GM23248 (cell line): ENCODE measurements at regions not wholly inside any gene's neighbourhood (a gene's known extent, or its start where the extent isn't known, plus 50 kb on each side); places are given as distances from the start of the nearest gene placed in this dataset.

Experiments used
- DNase-seq: peaks from one replicate; pipeline ENCODE4 v3.0.0-alpha.2; 2015
- H2AFZ ChIP-seq: fragments of 200-600 bp; sonication (generic); 2 replicates; pipeline ENCODE4 v1.6.1; 2016; ENCODE audit warnings: antibody characterized with exemption
- H3F3A ChIP-seq: fragments of 200-600 bp; sonication (generic); 2 replicates; pipeline ENCODE4 v1.6.1; 2016; ENCODE audit warnings: mild to moderate bottlenecking, antibody characterized with exemption, mixed run types; ENCODE audit not compliant: insufficient read depth
- H3K27ac ChIP-seq: fragments of 200-600 bp; sonication (generic); 2 replicates; pipeline ENCODE4 v1.5.1; 2016; ENCODE audit warnings: mild to moderate bottlenecking
- H3K27me3 ChIP-seq: fragments of 200-600 bp; sonication (generic); replicated peaks from 2 replicates; pipeline ENCODE4 v1.6.1; 2016; ENCODE audit warnings: mild to moderate bottlenecking; ENCODE audit not compliant: insufficient read depth
- H3K36me3 ChIP-seq: fragments of 200-600 bp; sonication (generic); 2 replicates; pipeline ENCODE4 v1.6.1; 2016; ENCODE audit warnings: low read depth, mild to moderate bottlenecking
- H3K4me1 ChIP-seq: fragments of 200-600 bp; sonication (generic); 2 replicates; pipeline ENCODE4 v1.6.1; 2016; ENCODE audit warnings: mild to moderate bottlenecking; ENCODE audit not compliant: insufficient read depth
- H3K4me2 ChIP-seq: fragments of 200-600 bp; sonication (generic); one replicate; pipeline ENCODE4 v1.6.1; 2016; ENCODE audit warnings: mild to moderate bottlenecking; ENCODE audit not compliant: unreplicated experiment
- H3K4me3 ChIP-seq: fragments of 200-600 bp; sonication (generic); 2 replicates; pipeline ENCODE4 v1.5.1; 2016; ENCODE audit warnings: mild to moderate bottlenecking
- H3K79me2 ChIP-seq: fragments of 200-600 bp; sonication (generic); 2 replicates; pipeline ENCODE4 v1.6.1; 2016; ENCODE audit warnings: mild to moderate bottlenecking; ENCODE audit not compliant: insufficient read depth
- H3K9ac ChIP-seq: fragments of 200-600 bp; sonication (generic); 2 replicates; pipeline ENCODE4 v1.6.1; 2016; ENCODE audit warnings: mild to moderate bottlenecking
- H3K9me2 ChIP-seq: fragments of 200-600 bp; sonication (generic); 2 replicates; pipeline ENCODE4 v1.6.1; 2016; ENCODE audit warnings: mixed run types, mild to moderate bottlenecking, moderate library complexity; ENCODE audit not compliant: insufficient read depth
- H3K9me3 ChIP-seq: fragments of 200-600 bp; sonication (generic); one replicate; pipeline ENCODE4 v1.6.1; 2017; ENCODE audit warnings: low read depth
- H4K20me1 ChIP-seq: fragments of 200-600 bp; sonication (generic); 2 replicates; pipeline ENCODE4 v1.6.0; 2016; ENCODE audit not compliant: insufficient read depth
- EZH2 ChIP-seq: fragments of 200-600 bp; sonication (generic); IDR thresholded peaks from 2 replicates; pipeline ENCODE4 v1.6.1; 2018; ENCODE audit warnings: antibody characterized with exemption, mild to moderate bottlenecking; ENCODE audit not compliant: insufficient read depth, poor library complexity, severe bottlenecking
- EZH2phosphoT487 ChIP-seq: fragments of 200-600 bp; sonication (generic); IDR thresholded peaks from 2 replicates; pipeline ENCODE4 v1.6.1; 2018; ENCODE audit warnings: antibody characterized with exemption, moderate library complexity, mild to moderate bottlenecking, low read depth; ENCODE audit not compliant: insufficient read depth
- WGBS, 2 experiments: methylation state at CpG; one replicate each; pipeline ENCODE4 v1.1.6; 2015 to 2017; ENCODE audit warnings: low lambda C conversion rate in 2 of 2, low coverage in 1 of 2; ENCODE audit errors: missing lambda C conversion rate in 2 of 2; 5-methylcytosine and 5-hydroxymethylcytosine counted together
- in situ Hi-C: fragments of 300-500 bp; cut with MboI; formaldehyde crosslinking; loops from 2 replicates; pipeline ENCODE4 v1.15.0; 2020

DNA sequence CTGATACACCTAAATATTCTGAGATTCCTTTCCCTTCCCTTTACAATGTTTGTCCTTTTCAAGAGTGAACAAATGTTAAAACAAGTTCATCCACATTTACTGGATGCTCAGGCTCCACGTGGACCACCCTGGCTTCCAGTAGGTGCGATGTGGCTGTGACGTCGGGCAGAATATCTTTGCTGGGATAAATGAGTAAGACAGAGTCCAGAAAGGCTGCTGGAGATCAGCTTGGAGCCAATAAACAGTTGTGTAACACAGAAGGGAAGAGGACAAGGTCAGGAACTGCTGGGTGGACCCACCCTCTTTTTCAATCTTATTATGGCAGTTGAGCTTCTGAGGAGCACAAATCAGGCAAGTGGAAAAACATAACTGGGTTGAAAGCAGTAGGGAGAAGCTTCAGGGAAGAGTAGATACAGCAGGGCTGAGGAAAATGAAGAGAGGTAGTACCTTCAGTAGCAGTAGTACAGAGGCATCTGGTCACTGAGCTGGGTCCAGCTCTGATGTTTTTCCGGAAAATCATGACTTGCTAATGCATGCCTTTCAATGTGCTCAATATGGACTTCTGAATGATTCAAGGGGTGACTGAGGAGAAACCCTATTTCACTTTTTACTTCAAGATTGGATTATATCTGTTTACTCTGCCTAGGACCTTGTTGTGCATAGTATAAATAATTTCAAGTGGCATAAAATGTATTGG is 171.8 kb upstream of the MAD2L1 start:
- Histone ChIP-seq H3K36me3 (no peaks in the 10 kb centered on the region), H3K4me3 (no peak overlapping the region), H4K20me1 (no peaks in the 10 kb centered on the region), H3K27me3 (no peaks in the 10 kb centered on the region), H3K27ac (no peak overlapping the region), H3K79me2 (no peaks in the 10 kb centered on the region), H2AFZ (no peak overlapping the region), H3K4me2 (no peak overlapping the region), H3K4me1 (no peaks in the 10 kb centered on the region), H3K9me2 (no peaks in the 10 kb centered on the region), H3K9ac (no peak overlapping the region), H3K9me3 (no peaks in the 10 kb centered on the region), H3F3A (no peaks in the 10 kb centered on the region)
- in situ Hi-C loops, result no loop called here
- DNase-seq, result no peak
- TF ChIP-seq EZH2phosphoT487 (no peak), EZH2 (no peak)
- WGBS, 2 experiments, result 66 to 72% methylated on average over 5 of the region's 5 CpGs

DNA sequence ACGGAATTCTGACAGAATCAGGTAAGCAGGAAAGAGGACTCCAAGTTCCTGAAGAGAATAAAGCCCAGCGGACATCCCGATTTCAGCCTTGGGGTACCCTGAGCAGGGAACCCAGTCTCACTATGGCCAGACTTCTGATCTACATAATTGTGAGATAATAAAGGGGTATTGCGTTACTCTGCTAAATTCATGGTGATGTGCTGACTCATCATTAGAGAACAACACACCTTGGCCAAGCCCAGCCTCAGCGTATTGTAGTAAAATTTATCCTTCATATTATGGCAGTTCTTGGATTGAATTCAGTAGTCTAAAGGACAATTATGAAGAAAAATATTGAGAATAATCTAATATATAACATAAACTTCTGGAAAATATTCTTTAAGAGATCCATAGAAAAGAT is 170.2 kb upstream of the MAD2L1 start:
- no peak overlapping the region for H3K4me2 ChIP-seq
- no peak for DNase-seq
- no peak overlapping the region for H2AFZ ChIP-seq
- H3K9me2 ChIP-seq, result no peaks in the 10 kb centered on the region
- H3K4me1 ChIP-seq, result no peaks in the 10 kb centered on the region
- H3K79me2 ChIP-seq, result no peaks in the 10 kb centered on the region
- H3K27me3 ChIP-seq, result no peaks in the 10 kb centered on the region
- H3F3A ChIP-seq, result no peaks in the 10 kb centered on the region
- no peak overlapping the region for H3K27ac ChIP-seq
- no peaks in the 10 kb centered on the region for H3K36me3 ChIP-seq
- in situ Hi-C loops, result no loop called here
- no peak for TF ChIP-seq EZH2phosphoT487
- TF ChIP-seq EZH2, result no peak
- H3K9me3 ChIP-seq, result no peaks in the 10 kb centered on the region
- H4K20me1 ChIP-seq, result no peaks in the 10 kb centered on the region
- WGBS, 2 experiments, result 75 to 79% methylated on average over 5 of the region's 5 CpGs
- H3K9ac ChIP-seq, result no peak overlapping the region
- H3K4me3 ChIP-seq, result no peak overlapping the region

DNA sequence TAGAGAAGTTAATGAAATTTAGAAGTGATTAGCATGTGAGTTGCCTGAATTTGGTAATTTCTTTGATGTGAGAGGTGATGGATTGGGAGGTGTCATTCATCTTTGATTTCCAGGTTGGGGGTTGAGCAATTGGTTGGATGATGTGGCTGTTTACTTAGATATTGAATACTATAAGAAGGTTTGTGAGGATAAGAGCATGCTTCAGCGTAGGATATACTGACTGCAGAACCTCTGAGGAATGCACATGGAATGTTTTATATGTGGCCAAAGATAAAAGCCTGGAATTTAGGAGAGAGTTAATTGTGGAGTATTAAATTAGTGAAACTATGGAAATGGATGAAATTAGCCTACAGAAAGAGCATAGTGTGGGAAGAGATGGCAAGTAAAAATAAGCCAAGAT is 165.4 kb upstream of the MAD2L1 start:
- H3K4me1 ChIP-seq, result no peaks in the 10 kb centered on the region
- H3K79me2 ChIP-seq, result no peaks in the 10 kb centered on the region
- DNase-seq, result no peak
- no peaks in the 10 kb centered on the region for H3F3A ChIP-seq
- in situ Hi-C loops, result no loop called here
- H3K9me2 ChIP-seq, result no peaks in the 10 kb centered on the region
- WGBS, 2 experiments, result 33 to 36% methylated on average over 1 of the region's 1 CpG
- H3K9ac ChIP-seq, result no peak overlapping the region
- H3K27ac ChIP-seq, result no peak overlapping the region
- TF ChIP-seq EZH2phosphoT487, result no peak
- no peak for TF ChIP-seq EZH2
- no peak overlapping the region for H2AFZ ChIP-seq
- H4K20me1 ChIP-seq, result no peaks in the 10 kb centered on the region
- no peaks in the 10 kb centered on the region for H3K27me3 ChIP-seq
- H3K36me3 ChIP-seq, result no peaks in the 10 kb centered on the region
- H3K9me3 ChIP-seq, result no peaks in the 10 kb centered on the region
- H3K4me3 ChIP-seq, result no peak overlapping the region
- H3K4me2 ChIP-seq, result no peak overlapping the region

DNA sequence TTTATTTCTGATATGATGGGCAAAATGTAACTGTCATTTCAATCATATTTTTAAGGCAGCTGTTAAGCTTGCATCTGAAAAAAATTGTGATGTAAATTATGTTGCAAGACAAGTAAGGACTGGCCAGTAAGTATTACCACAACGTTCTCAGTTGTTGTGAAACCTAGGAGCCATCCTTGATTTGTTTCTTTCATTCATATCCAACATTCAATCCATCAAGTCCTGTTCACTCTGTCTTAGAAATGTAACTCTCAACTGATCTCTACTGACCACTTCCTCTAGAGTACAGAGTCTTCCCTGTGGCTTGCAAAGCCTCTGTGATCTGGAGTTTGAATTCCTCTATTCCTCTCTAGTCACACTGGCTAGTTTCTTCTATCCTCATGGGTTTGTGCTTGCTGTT is 161.4 kb upstream of the MAD2L1 start:
- H3K9me3 ChIP-seq, result no peaks in the 10 kb centered on the region
- WGBS, 2 experiments, result 0% methylated on average over 1 of the region's 1 CpG
- no peaks in the 10 kb centered on the region for H3K4me1 ChIP-seq
- no peak overlapping the region for H2AFZ ChIP-seq
- no peak for DNase-seq
- in situ Hi-C loops, result no loop called here
- H4K20me1 ChIP-seq, result no peaks in the 10 kb centered on the region
- H3K9ac ChIP-seq, result no peak overlapping the region
- TF ChIP-seq EZH2 (no peak), EZH2phosphoT487 (no peak)
- no peaks in the 10 kb centered on the region for H3F3A ChIP-seq
- no peaks in the 10 kb centered on the region for H3K9me2 ChIP-seq
- no peaks in the 10 kb centered on the region for H3K36me3 ChIP-seq
- H3K4me2 ChIP-seq, result no peak overlapping the region
- no peak overlapping the region for H3K4me3 ChIP-seq
- H3K27ac ChIP-seq, result no peak overlapping the region
- H3K27me3 ChIP-seq, result no peaks in the 10 kb centered on the region
- no peaks in the 10 kb centered on the region for H3K79me2 ChIP-seq

DNA sequence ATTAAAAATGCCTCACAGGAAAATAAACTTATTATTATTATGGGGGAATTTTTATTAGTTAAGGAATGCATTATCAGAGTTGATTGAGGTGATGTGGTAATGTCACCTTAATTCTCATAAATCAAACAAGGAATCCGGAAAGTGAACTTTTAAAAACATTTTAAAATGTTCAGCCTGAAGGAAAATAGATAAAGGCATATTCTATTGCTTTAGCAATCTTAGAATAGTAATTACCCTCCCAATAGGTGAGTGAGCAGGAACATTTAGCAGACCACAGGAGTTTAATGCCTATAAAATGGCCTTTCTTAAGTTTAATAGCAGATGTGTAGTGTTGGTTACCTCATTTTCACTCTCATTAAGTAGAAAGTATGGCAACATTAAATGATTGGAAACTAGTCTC is 160.9 kb upstream of the MAD2L1 start:
- Histone ChIP-seq H3K4me2 (no peak overlapping the region), H3F3A (no peaks in the 10 kb centered on the region), H3K27ac (no peak overlapping the region), H3K9me2 (no peaks in the 10 kb centered on the region), H3K9ac (no peak overlapping the region), H3K4me1 (no peaks in the 10 kb centered on the region), H4K20me1 (no peaks in the 10 kb centered on the region), H3K4me3 (no peak overlapping the region), H2AFZ (no peak overlapping the region), H3K79me2 (no peaks in the 10 kb centered on the region), H3K27me3 (no peaks in the 10 kb centered on the region), H3K9me3 (no peaks in the 10 kb centered on the region), H3K36me3 (no peaks in the 10 kb centered on the region)
- in situ Hi-C loops, result no loop called here
- 28% methylated on average over 1 of the region's 1 CpG for WGBS, 2 experiments
- no peak for DNase-seq
- TF ChIP-seq EZH2phosphoT487 (no peak), EZH2 (no peak)
